HFFc6 (cell line): ENCODE measurements at regions not wholly inside any gene's neighbourhood (a gene's known extent, or its start where the extent isn't known, plus 50 kb on each side); places are given as distances from the start of the nearest gene placed in this dataset.

ENCODE experiments used
- DNase-seq: peaks from one replicate; pipeline ENCODE4 v3.0.0-alpha.2; 2018
- H3K27ac Mint-ChIP-seq: 2 replicates; pipeline ENCODE4 v1.8.0; 2020; ENCODE audit warnings: mild to moderate bottlenecking, mixed read lengths
- H3K27me3 Mint-ChIP-seq: 2 replicates; pipeline ENCODE4 v1.8.0; 2021; ENCODE audit warnings: mild to moderate bottlenecking, moderate library complexity, mixed read lengths; ENCODE audit not compliant: insufficient read depth
- H3K36me3 Mint-ChIP-seq: 2 replicates; pipeline ENCODE4 v1.8.0; 2021; ENCODE audit warnings: low read depth, mixed read lengths
- H3K4me1 Mint-ChIP-seq: 2 replicates; pipeline ENCODE4 v1.8.0; 2020; ENCODE audit warnings: low read depth, mixed read lengths
- H3K4me3 Mint-ChIP-seq: 2 replicates; pipeline ENCODE4 v1.8.0; 2020; ENCODE audit warnings: mild to moderate bottlenecking, moderate library complexity, mixed read lengths
- H3K9me3 Mint-ChIP-seq: 2 replicates; pipeline ENCODE4 v1.8.0; 2020; ENCODE audit warnings: mild to moderate bottlenecking, mixed read lengths
- CTCF ChIP-seq: fragments of 200-600 bp; sonication (generic); IDR thresholded peaks from 2 replicates; pipeline ENCODE4 v1.5.0; 2021; ENCODE audit warnings: antibody characterized with exemption, mild to moderate bottlenecking

GRCh38 chr11:119992171-119993051 is 145.5 kb downstream of the TRIM29 start:
- Mint-ChIP-seq H3K27me3 (peaks cover 46% of the 10 kb centered on the region), H3K27ac (no peak overlapping the region), H3K4me3 (no peak overlapping the region), H3K9me3 (no peaks in the 10 kb centered on the region), H3K4me1 (no peaks in the 10 kb centered on the region), H3K36me3 (no peaks in the 10 kb centered on the region)
- no peak for DNase-seq
- no peak for TF ChIP-seq CTCF

GRCh38 chr11:119991669-119992068 is 146.2 kb downstream of the TRIM29 start:
- H3K4me3 Mint-ChIP-seq = no peak overlapping the region
- no peak for DNase-seq
- no peaks in the 10 kb centered on the region for H3K9me3 Mint-ChIP-seq
- peaks cover 50% of the 10 kb centered on the region for H3K27me3 Mint-ChIP-seq
- no peaks in the 10 kb centered on the region for H3K4me1 Mint-ChIP-seq
- H3K27ac Mint-ChIP-seq = no peak overlapping the region
- TF ChIP-seq CTCF = no peak
- H3K36me3 Mint-ChIP-seq = no peaks in the 10 kb centered on the region

GRCh38 chr11:119991022-119991404 is 146.9 kb downstream of the TRIM29 start:
- H3K4me3 Mint-ChIP-seq = no peak overlapping the region
- no peak for TF ChIP-seq CTCF
- no peaks in the 10 kb centered on the region for H3K4me1 Mint-ChIP-seq
- no peak overlapping the region for H3K27ac Mint-ChIP-seq
- no peaks in the 10 kb centered on the region for H3K36me3 Mint-ChIP-seq
- H3K27me3 Mint-ChIP-seq = peaks cover 53% of the 10 kb centered on the region
- no peak for DNase-seq
- no peaks in the 10 kb centered on the region for H3K9me3 Mint-ChIP-seq

GRCh38 chr11:119990309-119991021 is 147.4 kb downstream of the TRIM29 start:
- no peaks in the 10 kb centered on the region for H3K36me3 Mint-ChIP-seq
- no peak overlapping the region for H3K4me3 Mint-ChIP-seq
- DNase-seq = no peak
- no peaks in the 10 kb centered on the region for H3K4me1 Mint-ChIP-seq
- H3K27ac Mint-ChIP-seq = no peak overlapping the region
- no peak for TF ChIP-seq CTCF
- H3K9me3 Mint-ChIP-seq = no peaks in the 10 kb centered on the region
- H3K27me3 Mint-ChIP-seq = peaks cover 56% of the 10 kb centered on the region

- no peak for TF ChIP-seq CTCF
- Mint-ChIP-seq H3K9me3 (no peaks in the 10 kb centered on the region), H3K4me1 (no peaks in the 10 kb centered on the region), H3K4me3 (no peak overlapping the region), H3K27me3 (peaks cover 65% of the 10 kb centered on the region), H3K36me3 (no peaks in the 10 kb centered on the region), H3K27ac (no peak overlapping the region)
- no peak for DNase-seq
These were observed 148.6 kb downstream of the TRIM29 start for GRCh38 chr11:119989159-119989821.
